GM18508 (cell line): ENCODE measurements at regions not wholly inside any gene's neighbourhood (a gene's known extent, or its start where the extent isn't known, plus 50 kb on each side); places are given as distances from the start of the nearest gene placed in this dataset.

Experiments
- ATAC-seq: cut with Tn5 transposase; IDR thresholded peaks from one replicate; pipeline ENCODE4 v1.9.1; 2021; ENCODE audit warnings: moderate number of reproducible peaks; ENCODE audit not compliant: insufficient read depth, unreplicated experiment

- no peak for ATAC-seq
Measured at GRCh38 chr2:42947809-42948600, 155.6 kb upstream of the HAAO start.

DNA sequence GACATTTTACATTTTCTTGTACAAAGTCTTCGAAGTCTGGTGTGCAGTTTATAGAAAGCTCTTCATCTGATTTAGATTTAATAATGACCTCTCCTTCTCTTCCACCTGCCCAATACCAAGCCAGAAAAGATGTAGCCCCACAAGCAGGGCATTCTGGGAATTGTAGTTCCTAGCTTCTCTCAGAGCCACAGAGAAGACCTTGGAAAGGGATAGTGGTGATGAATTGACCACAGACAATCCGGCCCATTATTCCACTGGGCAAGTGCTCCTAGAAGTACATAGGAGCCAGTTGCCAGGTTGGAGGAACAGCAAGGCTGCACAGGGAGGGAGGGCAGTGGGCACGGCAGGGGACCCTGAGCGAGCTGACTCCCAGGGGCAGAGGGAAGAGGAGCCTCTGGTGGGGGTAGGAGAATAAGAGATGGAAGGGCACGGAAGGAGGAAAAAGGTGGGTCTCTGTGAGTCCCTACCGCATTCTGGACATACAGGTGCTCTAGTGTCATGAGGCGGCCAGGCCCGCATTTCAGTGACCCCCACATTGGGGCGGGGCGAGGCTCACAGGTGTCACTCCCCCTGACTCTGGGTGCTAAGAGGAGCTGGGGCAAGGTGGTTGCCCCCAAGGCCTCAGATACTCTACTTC lies 152.5 kb upstream of the HAAO start:
- ATAC-seq = no peak

- ATAC-seq = no peak
Measured at GRCh38 chr2:42942990-42943493, 150.7 kb upstream of the HAAO start.

DNA sequence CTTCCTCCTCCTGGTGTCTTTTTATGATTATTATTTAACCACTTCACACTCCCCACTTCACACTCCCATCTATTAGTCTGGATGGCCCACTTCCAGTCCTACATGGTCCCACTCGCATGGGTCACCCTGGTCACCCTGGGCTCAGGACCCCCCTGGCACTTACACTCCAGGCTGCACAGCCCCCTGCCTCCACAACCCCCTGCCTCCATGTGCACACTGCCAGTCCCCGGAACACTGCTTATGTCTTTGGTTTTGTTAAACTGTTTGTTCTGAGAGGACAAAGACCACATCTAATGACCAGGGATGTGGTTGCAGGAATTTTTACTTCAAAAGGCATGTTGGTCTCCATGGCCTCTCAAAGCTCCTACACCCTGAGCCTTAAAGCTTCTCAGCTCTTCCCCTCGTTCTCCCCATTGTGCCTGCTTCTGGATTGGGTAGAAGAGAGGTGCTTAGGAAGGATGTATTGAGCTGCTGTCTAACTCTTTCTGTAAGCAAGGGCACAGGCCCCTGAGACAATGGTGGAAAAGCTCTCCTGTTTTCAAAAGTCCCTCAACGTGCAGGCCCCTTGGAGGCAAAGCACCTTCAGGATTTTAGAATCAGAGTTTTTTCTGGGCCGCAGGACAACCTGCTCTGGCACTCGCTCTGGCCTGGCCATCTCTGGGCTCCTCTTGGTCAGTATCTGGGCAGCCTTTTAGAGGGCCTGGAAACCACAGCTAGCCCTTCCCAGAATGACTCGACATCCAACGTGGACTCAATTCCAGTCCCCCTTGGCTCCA lies 150.0 kb upstream of the HAAO start:
- ATAC-seq = no peak

GRCh38 chr2:42941633-42942176 lies 149.3 kb upstream of the HAAO start:
- ATAC-seq = no peak

GRCh38 chr2:42939411-42940206 lies 147.2 kb upstream of the HAAO start:
- no peak for ATAC-seq

DNA sequence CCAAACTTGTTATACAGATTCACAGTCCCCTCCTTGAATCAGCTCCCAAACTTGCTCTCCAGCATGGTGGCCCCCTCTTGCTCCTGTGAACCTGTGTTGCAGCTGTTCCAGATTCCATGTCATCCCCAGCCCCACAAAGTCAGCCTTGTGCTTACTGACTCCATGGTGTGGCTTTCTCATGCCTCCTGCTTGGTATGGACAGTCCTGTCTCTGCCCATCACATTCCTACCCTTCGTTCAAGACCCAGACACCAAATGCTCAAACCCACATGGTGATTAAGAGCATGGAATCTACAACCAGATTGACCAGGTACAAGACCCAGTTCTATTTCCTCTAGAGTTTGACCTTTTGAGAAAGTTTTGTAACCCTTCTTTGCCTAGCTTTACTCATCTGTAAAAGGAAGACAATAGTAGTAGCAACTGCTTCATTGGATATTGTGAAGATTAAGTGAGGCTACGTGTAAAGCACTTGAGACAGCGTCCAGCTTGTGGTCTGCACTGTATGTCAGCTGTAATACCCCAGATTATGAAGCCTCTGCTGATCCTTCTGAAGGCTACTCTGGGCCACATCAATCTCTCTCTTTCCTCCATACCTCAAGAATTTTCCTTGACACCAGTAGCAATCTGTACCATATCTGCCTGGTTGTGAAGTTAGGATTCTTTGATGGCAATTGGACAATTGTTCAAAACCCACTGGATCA lies 146.4 kb upstream of the HAAO start:
- no peak for ATAC-seq

DNA sequence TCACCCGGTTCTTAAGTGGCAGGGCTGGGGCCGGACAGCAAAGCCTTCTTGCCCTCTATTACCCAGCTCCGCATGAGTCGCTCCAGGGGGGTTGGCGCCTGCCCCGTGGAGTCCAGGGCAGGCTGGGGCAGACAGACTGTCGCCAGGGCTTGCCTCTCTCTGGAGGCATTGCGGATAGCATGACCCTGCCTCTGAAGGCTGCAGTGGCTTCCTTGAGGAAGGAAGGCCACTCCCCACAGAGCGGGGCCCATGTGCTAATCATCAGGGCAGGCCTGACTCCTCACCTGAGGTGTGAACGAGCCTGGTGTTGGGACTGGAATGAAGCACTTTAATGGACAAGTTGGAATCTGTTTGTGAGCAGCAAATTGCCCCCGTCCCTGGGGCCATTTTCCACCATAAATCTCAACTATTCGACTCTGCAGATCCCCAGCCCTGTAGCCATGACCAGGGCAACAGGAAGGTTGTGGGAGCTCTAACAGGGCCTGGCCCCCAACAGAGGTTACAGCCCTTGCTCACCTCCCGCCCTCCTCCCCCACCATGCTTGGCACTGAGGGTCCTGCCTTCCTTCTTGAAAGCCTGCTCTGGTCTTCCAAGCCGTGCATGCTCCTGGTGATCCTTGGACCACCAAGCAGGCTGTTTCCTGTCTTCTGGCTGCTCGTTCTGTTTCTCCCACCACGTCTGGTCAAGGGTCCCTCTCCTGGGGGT lies 144.9 kb upstream of the HAAO start:
- no peak for ATAC-seq

DNA sequence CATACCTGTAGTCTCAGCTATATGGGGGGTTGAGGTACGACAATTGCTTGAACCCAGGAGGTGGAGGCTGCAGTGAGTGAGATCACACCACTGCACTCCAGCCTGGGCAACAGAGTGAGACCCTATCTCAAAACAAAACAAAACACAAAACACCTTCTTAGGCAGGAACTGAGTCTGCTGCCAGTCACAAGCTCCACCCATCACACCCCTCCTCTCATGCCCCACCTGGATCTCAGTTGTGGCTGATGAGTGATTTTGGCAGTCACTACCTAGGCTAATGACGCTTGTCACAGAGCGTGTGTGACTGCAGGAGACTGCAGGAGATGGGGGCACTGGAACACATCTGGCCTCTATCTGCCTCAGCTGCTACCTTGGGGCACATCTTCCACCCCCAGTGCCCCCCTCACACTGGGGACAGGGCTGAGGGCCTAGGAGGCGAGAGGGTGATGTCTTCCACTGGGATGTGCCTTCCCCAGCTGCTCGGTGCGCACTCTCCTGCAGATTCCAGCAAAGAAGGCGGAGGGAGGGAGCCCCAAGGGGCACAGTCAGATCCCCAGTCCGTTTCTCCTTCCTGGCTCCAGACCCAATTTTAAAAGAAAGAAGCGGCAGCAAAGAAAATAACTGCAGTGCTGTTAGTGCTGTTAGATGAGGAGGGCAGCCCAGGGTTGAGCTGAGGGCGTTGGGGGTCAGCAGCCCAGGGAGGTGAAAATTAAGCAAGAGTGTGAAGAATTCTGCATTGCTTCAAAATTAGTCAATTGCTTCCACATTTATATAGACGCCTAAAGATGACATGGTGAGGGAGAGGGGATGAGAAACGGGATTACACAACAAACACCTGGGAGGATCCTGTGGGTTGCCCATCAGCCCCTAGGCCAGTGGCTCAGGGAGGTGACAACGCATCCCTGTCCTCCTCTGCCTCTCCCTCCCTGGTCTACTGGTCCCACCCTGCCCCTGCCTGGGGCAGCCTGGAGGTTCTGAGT lies 143.6 kb upstream of the HAAO start:
- no peak for ATAC-seq

GRCh38 chr2:42934580-42935186 lies 142.3 kb upstream of the HAAO start:
- no peak for ATAC-seq

DNA sequence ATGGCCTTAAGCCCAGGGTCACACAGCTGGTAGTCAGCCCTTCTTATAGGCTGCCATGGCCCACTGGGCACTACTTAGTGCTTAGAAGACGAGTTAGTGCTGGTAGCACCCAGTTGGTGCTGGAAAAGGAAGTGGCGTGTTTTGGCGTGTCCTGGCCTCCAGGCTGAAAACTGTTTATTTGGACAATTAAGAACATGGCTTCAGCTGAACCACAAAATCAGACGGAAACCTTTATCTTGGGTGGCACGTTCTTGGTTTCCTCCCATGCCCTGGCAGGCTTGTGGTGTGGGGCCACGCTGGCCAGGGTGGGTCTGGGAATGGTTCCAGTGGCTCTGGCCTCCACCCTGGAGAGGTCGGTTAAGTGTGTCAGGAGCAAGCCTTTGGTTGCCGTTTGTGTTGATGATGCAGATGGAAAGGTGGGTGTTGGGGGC lies 141.5 kb upstream of the HAAO start:
- no peak for ATAC-seq

GRCh38 chr2:42932271-42933151 lies 140.1 kb upstream of the HAAO start:
- no peak for ATAC-seq

GRCh38 chr2:42931818-42932195 lies 139.4 kb upstream of the HAAO start:
- ATAC-seq = no peak

- ATAC-seq = no peak
Measured at GRCh38 chr2:42931146-42931817, 138.9 kb upstream of the HAAO start.

DNA sequence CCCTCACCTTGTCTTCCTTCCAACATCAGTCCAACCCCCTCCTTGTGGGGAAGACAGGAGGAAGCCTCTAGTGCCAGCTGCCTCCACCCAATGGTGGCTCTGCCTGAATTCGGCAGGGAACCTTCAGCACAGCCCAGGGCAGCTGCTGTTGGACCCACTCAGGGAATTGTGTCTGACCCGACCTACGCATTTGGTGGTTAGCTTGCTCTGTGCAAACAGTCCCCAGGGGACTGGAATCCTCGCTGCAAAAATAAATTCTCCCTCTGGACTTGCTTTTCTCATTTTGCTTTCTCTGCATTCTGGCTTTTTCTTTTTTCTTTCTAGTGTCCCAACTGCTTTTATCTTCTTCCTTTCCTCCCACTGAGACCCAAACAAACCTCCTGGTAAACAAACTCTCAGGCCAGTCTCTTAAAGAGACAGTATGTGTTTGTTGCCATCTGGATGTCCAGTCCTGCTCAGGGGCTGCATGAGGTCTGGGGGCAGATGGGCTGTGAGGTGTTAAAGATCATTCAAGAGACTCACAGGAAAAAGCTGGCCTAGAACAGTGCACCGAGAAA lies 137.7 kb upstream of the HAAO start:
- no peak for ATAC-seq
